ENCODE measurements at regions not wholly inside any gene's neighbourhood (a gene's known extent, or its start where the extent isn't known, plus 50 kb on each side); places are given as distances from the start of the nearest gene placed in this dataset.

DNA sequence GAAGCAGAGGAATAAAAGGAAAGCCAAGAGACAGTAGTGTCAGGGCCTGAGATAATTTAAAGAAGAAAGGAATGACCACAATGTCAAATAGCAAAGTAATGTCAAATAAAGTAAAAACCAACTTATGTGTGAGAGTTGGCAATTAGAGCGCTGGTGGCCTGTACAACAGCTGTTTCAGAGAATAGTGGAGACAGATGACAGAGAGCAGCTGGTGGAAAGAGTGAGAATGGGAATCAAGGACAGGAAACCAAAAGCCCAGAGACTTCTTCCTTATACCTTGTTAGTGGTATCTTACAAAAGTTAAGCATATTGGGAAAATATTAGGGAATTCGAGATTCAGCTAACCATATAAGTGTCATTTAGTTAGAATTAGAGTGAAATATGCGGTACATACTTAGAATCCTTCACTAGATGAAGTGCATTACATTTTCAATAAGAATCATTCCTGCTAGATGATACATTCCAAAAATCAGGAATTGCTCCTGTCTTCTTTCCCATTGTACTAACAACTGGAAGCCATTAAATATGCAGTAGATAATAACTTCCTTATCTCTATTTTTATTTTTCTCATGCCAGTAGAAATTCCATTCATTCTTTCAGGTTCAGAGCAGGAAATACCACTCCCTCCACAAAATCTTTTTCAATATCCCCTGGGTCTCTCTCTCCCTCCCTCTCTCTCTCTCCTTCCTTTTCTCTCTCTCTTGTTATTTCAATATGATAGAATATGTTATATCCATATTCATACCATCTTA is 525.4 kb downstream of the CENPC start (continued):
- TF ChIP-seq, protein P1, sequence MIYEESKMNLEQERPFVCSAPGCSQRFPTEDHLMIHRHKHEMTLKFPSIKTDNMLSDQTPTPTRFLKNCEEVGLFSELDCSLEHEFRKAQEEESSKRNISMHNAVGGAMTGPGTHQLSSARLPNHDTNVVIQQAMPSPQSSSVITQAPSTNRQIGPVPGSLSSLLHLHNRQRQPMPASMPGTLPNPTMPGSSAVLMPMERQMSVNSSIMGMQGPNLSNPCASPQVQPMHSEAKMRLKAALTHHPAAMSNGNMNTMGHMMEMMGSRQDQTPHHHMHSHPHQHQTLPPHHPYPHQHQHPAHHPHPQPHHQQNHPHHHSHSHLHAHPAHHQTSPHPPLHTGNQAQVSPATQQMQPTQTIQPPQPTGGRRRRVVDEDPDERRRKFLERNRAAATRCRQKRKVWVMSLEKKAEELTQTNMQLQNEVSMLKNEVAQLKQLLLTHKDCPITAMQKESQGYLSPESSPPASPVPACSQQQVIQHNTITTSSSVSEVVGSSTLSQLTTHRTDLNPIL (CRISPR knock-in tag; IDR thresholded peaks at IDR 0.05; ENCODE audit: low read depth), result no peak
- TF ChIP-seq TOX (CRISPR knock-in tag; IDR thresholded peaks at IDR 0.05; ENCODE audit: borderline replicate concordance), result no peak
- no peak for TF ChIP-seq ISL1 (CRISPR knock-in tag; IDR thresholded peaks at IDR 0.05)
- TF ChIP-seq RARB (CRISPR knock-in tag; IDR thresholded peaks at IDR 0.05), result no peak

DNA sequence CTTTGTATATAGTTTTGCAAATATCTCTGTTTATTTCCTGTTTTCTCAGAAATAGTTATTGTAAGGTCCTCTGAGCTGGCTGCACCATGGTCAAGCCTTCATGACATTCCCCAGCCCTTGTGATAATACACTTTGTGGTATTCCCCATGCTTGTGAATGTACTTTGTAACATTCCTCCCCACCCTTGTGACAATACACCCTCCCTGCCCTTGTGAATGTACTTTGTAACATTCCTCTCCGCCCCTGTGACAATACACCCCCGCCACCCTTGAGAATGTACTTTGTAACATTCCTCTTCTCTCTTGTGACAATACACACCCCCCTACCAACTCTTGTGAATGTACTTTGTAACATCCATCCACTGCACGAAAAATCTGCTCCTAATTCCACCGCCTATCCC is 530.7 kb downstream of the CENPC start:
- no peak for ATAC-seq
- TF ChIP-seq ZFP30 (CRISPR knock-in tag; IDR thresholded peaks at IDR 0.05) (no peak), RARB (CRISPR knock-in tag; IDR thresholded peaks at IDR 0.05) (no peak), ZNF565 (CRISPR knock-in tag; conservative IDR thresholded peaks at IDR 0.05; ENCODE audit: low read depth) (no peak), ESRRG (CRISPR knock-in tag; IDR thresholded peaks at IDR 0.05) (no peak), ARNTL (CRISPR knock-in tag; IDR thresholded peaks at IDR 0.05; ENCODE audit: borderline replicate concordance, low read depth) (no peak), TCF4 (CRISPR knock-in tag; IDR thresholded peaks at IDR 0.05; ENCODE audit: borderline replicate concordance) (no peak), TOX (CRISPR knock-in tag; IDR thresholded peaks at IDR 0.05; ENCODE audit: borderline replicate concordance) (no peak), OSR1 (CRISPR knock-in tag; IDR thresholded peaks at IDR 0.05) (no peak), ISL1 (CRISPR knock-in tag; IDR thresholded peaks at IDR 0.05) (no peak), ZNF70 (CRISPR knock-in tag; IDR thresholded peaks at IDR 0.05) (no peak), ZNF8 (CRISPR knock-in tag; IDR thresholded peaks at IDR 0.05) (no peak)
- TF ChIP-seq, protein P1 (CRISPR knock-in tag; IDR thresholded peaks at IDR 0.05; ENCODE audit: low read depth), result no peak
- TF ChIP-seq, protein P2, sequence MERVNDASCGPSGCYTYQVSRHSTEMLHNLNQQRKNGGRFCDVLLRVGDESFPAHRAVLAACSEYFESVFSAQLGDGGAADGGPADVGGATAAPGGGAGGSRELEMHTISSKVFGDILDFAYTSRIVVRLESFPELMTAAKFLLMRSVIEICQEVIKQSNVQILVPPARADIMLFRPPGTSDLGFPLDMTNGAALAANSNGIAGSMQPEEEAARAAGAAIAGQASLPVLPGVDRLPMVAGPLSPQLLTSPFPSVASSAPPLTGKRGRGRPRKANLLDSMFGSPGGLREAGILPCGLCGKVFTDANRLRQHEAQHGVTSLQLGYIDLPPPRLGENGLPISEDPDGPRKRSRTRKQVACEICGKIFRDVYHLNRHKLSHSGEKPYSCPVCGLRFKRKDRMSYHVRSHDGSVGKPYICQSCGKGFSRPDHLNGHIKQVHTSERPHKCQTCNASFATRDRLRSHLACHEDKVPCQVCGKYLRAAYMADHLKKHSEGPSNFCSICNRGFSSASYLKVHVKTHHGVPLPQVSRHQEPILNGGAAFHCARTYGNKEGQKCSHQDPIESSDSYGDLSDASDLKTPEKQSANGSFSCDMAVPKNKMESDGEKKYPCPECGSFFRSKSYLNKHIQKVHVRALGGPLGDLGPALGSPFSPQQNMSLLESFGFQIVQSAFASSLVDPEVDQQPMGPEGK (CRISPR knock-in tag; IDR thresholded peaks at IDR 0.05; ENCODE audit: borderline replicate concordance), result no peak

DNA sequence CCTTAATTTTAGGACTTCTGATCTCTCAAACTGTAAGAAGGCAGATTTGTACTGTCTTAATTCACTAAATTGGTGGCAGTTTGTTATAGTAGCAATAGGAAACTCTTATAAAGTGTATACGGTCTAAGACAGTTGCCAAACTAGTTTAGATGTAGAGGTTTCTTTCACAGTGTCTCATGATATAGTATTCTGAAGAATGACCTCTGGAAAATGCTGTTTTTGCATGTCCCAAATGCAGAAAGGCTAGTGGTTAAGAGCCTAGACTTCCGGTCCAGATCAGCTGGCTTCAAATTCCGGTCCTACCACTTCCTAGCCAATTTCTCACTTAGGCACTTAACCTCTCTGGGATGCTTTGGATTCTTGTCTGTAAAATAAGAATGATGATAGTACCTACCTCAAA is 538.5 kb downstream of the CENPC start:
- no peak for ATAC-seq
- TF ChIP-seq ZNF565 (CRISPR knock-in tag; conservative IDR thresholded peaks at IDR 0.05; ENCODE audit: low read depth) (no peak), ISL1 (CRISPR knock-in tag; IDR thresholded peaks at IDR 0.05) (no peak), ZFP3 (CRISPR knock-in tag; IDR thresholded peaks at IDR 0.05) (no peak), ZFP30 (CRISPR knock-in tag; IDR thresholded peaks at IDR 0.05) (no peak), TCF4 (CRISPR knock-in tag; IDR thresholded peaks at IDR 0.05; ENCODE audit: borderline replicate concordance) (no peak), RARB (CRISPR knock-in tag; IDR thresholded peaks at IDR 0.05) (no peak), ESRRG (CRISPR knock-in tag; IDR thresholded peaks at IDR 0.05) (no peak), GLIS3 (CRISPR knock-in tag; IDR thresholded peaks at IDR 0.05) (no peak), CSDC2 (CRISPR knock-in tag; IDR thresholded peaks at IDR 0.05) (no peak), ZNF8 (CRISPR knock-in tag; IDR thresholded peaks at IDR 0.05) (no peak), BACH2 (CRISPR knock-in tag; IDR thresholded peaks at IDR 0.05; ENCODE audit: borderline replicate concordance) (no peak), ZNF70 (CRISPR knock-in tag; IDR thresholded peaks at IDR 0.05) (no peak), ZC3H10 (CRISPR knock-in tag; IDR thresholded peaks at IDR 0.05) (no peak)
- TF ChIP-seq, protein P3, sequence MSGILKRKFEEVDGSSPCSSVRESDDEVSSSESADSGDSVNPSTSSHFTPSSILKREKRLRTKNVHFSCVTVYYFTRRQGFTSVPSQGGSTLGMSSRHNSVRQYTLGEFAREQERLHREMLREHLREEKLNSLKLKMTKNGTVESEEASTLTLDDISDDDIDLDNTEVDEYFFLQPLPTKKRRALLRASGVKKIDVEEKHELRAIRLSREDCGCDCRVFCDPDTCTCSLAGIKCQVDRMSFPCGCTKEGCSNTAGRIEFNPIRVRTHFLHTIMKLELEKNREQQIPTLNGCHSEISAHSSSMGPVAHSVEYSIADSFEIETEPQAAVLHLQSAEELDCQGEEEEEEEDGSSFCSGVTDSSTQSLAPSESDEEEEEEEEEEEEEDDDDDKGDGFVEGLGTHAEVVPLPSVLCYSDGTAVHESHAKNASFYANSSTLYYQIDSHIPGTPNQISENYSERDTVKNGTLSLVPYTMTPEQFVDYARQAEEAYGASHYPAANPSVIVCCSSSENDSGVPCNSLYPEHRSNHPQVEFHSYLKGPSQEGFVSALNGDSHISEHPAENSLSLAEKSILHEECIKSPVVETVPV (CRISPR knock-in tag; IDR thresholded peaks at IDR 0.05), result no peak
- TF ChIP-seq, protein P1 (CRISPR knock-in tag; IDR thresholded peaks at IDR 0.05; ENCODE audit: low read depth), result no peak

DNA sequence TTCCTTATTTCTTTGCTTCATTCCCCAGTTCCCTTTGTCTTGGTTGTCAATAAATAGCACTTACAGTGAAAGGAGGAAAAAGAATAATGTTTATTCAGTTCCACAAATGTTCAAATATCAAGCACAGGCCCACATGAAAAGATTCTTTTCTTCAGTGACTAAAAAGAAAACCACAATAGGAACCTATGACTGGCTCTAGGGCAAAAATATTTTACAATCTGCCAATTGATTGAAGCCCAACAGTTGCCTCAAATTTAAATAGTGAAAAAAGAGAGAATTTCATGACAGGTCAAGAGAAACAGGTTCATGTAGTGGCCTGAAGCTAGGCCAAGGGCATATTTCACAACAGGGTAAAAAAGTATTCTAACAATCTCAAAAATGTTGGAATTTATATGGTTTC is 553.8 kb downstream of the CENPC start:
- ATAC-seq, result no peak
- TF ChIP-seq TOX (CRISPR knock-in tag; IDR thresholded peaks at IDR 0.05; ENCODE audit: borderline replicate concordance) (no peak), TCF4 (CRISPR knock-in tag; IDR thresholded peaks at IDR 0.05; ENCODE audit: borderline replicate concordance) (no peak), GLIS3 (CRISPR knock-in tag; IDR thresholded peaks at IDR 0.05) (no peak), ESRRG (CRISPR knock-in tag; IDR thresholded peaks at IDR 0.05) (no peak), ISL1 (CRISPR knock-in tag; IDR thresholded peaks at IDR 0.05) (no peak), ARNTL (CRISPR knock-in tag; IDR thresholded peaks at IDR 0.05; ENCODE audit: borderline replicate concordance, low read depth) (no peak), BACH2 (CRISPR knock-in tag; IDR thresholded peaks at IDR 0.05; ENCODE audit: borderline replicate concordance) (no peak), OSR1 (CRISPR knock-in tag; IDR thresholded peaks at IDR 0.05) (no peak), RARB (CRISPR knock-in tag; IDR thresholded peaks at IDR 0.05) (no peak), PPARA (CRISPR knock-in tag; IDR thresholded peaks at IDR 0.05; ENCODE audit: borderline replicate concordance) (no peak), ZC3H10 (CRISPR knock-in tag; IDR thresholded peaks at IDR 0.05) (no peak)
- TF ChIP-seq, protein P3 (CRISPR knock-in tag; IDR thresholded peaks at IDR 0.05), result no peak
